A549 (cell line): ENCODE measurements at regions not wholly inside any gene's neighbourhood (a gene's known extent, or its start where the extent isn't known, plus 50 kb on each side); places are given as distances from the start of the nearest gene placed in this dataset.

Source experiments
- BHLHE40 ChIP-seq: IDR thresholded peaks from 2 replicates; pipeline ENCODE4 v1.6.1; 2012; ENCODE audit warnings: low read depth, low read length, inconsistent platforms
- EP300 ChIP-seq, 2 experiments: fragments of >200 bp; sonication (Bioruptor Twin); formaldehyde crosslinking; IDR thresholded peaks; 2 replicates in 1 of 2; 3 replicates in 1 of 2; pipeline ENCODE4 v1.6.1; 2016 to 2017
- ESRRA ChIP-seq: fragments of 150-350 bp; IDR thresholded peaks from 2 replicates; pipeline ENCODE4 v1.6.1; 2014; ENCODE audit warnings: mild to moderate bottlenecking, low read length, borderline replicate concordance
- FOXS1 ChIP-seq: fragments of 250-450 bp; sonication (Bioruptor Pico); IDR thresholded peaks from 2 replicates; pipeline ENCODE4 v1.5.0; 2020; ENCODE audit warnings: mild to moderate bottlenecking, moderate library complexity
- HOXB13 ChIP-seq: fragments of 250-450 bp; sonication (Bioruptor Pico); IDR thresholded peaks from 2 replicates; pipeline ENCODE4 v1.5.0; 2020; ENCODE audit warnings: low read depth, mild to moderate bottlenecking, moderate library complexity
- KDM5A ChIP-seq: fragments of 200-600 bp; sonication (generic); IDR thresholded peaks from 2 replicates; pipeline ENCODE4 v1.6.1; 2016; ENCODE audit warnings: antibody characterized with exemption, mild to moderate bottlenecking
- MAZ ChIP-seq: fragments of 150-350 bp; IDR thresholded peaks from 2 replicates; pipeline ENCODE4 v1.6.1; 2014; ENCODE audit warnings: antibody characterized with exemption, low read depth, low read length, borderline replicate concordance
- NR3C1 ChIP-seq: fragments of >200 bp; sonication (Bioruptor Twin); formaldehyde crosslinking; IDR thresholded peaks from 3 replicates; pipeline ENCODE4 v1.6.1; 2017
- POLR2A ChIP-seq: IDR thresholded peaks from 2 replicates; pipeline ENCODE4 v1.6.1; 2012; ENCODE audit warnings: mild to moderate bottlenecking, low read length
- POLR2AphosphoS2 ChIP-seq: conservative IDR thresholded peaks from 2 replicates; pipeline ENCODE4 v1.6.1; 2012; ENCODE audit warnings: low read length, improper control_type of control experiment, inconsistent platforms
- RCOR1 ChIP-seq: fragments of 150-350 bp; IDR thresholded peaks from 2 replicates; pipeline ENCODE4 v1.6.1; 2014; ENCODE audit warnings: antibody characterized with exemption, low read length, low read depth
- SREBF2 ChIP-seq: fragments of 450-650 bp; IDR thresholded peaks from 2 replicates; pipeline ENCODE4 v1.6.1; 2014; ENCODE audit warnings: mild to moderate bottlenecking, moderate library complexity
- TF ChIP-seq, protein P1 (sequence below): fragments of 200-600 bp; sonication (generic); IDR thresholded peaks from 2 replicates; pipeline ENCODE4 v1.6.1; 2016; ENCODE audit warnings: antibody characterized with exemption, mild to moderate bottlenecking, moderate library complexity
- TF ChIP-seq, protein P2 (sequence below): fragments of >200 bp; sonication (Bioruptor Twin); formaldehyde crosslinking; IDR thresholded peaks from 3 replicates; pipeline ENCODE4 v1.5.1; 2016

DNA sequence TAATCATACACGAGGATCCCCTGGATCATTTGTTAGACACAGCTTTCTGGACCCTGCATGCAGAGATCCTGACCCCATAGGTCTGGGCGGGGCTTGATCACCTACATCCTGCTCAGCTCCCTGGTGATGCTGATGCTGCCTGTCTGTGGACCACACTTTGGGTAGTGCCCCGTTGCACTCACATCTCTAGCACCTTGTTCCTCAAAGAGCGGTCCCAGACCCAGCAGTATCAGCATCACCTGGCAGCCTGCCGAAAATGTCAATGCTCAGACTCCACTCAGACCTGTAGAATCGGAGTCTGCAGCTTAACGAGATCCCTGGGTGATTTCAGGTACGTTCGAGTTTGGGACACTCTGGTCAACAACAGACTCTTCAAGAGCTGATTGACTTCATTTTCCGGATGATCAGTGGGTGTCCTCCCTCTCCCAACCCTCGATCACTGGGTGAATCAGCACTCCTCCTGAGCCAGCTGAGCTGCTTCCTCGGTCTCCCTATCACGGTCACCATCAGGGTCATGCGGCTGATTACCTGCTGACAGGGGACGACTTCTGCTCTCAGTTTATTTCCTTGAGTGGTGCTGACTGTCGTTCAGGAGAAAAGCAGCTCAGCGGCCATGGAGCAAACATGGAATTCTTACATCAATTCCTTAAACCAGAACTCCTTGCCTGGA, 150.6 kb upstream of the RAB12 start:
- TF ChIP-seq NR3C1 (no peak), EP300 (IDR thresholded peaks at IDR 0.05) (no peak), FOXS1 (CRISPR knock-in tag) (no peak), HOXB13 (CRISPR knock-in tag) (no peak), RCOR1 (no peak), BHLHE40 (no peak), ESRRA (no peak), KDM5A (no peak), MAZ (no peak), POLR2A (no peak), SREBF2 (no peak), POLR2AphosphoS2 (no peak)
- TF ChIP-seq, protein P1, sequence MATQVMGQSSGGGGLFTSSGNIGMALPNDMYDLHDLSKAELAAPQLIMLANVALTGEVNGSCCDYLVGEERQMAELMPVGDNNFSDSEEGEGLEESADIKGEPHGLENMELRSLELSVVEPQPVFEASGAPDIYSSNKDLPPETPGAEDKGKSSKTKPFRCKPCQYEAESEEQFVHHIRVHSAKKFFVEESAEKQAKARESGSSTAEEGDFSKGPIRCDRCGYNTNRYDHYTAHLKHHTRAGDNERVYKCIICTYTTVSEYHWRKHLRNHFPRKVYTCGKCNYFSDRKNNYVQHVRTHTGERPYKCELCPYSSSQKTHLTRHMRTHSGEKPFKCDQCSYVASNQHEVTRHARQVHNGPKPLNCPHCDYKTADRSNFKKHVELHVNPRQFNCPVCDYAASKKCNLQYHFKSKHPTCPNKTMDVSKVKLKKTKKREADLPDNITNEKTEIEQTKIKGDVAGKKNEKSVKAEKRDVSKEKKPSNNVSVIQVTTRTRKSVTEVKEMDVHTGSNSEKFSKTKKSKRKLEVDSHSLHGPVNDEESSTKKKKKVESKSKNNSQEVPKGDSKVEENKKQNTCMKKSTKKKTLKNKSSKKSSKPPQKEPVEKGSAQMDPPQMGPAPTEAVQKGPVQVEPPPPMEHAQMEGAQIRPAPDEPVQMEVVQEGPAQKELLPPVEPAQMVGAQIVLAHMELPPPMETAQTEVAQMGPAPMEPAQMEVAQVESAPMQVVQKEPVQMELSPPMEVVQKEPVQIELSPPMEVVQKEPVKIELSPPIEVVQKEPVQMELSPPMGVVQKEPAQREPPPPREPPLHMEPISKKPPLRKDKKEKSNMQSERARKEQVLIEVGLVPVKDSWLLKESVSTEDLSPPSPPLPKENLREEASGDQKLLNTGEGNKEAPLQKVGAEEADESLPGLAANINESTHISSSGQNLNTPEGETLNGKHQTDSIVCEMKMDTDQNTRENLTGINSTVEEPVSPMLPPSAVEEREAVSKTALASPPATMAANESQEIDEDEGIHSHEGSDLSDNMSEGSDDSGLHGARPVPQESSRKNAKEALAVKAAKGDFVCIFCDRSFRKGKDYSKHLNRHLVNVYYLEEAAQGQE, result no peak
- TF ChIP-seq, protein P2, sequence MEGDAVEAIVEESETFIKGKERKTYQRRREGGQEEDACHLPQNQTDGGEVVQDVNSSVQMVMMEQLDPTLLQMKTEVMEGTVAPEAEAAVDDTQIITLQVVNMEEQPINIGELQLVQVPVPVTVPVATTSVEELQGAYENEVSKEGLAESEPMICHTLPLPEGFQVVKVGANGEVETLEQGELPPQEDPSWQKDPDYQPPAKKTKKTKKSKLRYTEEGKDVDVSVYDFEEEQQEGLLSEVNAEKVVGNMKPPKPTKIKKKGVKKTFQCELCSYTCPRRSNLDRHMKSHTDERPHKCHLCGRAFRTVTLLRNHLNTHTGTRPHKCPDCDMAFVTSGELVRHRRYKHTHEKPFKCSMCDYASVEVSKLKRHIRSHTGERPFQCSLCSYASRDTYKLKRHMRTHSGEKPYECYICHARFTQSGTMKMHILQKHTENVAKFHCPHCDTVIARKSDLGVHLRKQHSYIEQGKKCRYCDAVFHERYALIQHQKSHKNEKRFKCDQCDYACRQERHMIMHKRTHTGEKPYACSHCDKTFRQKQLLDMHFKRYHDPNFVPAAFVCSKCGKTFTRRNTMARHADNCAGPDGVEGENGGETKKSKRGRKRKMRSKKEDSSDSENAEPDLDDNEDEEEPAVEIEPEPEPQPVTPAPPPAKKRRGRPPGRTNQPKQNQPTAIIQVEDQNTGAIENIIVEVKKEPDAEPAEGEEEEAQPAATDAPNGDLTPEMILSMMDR, result no peak
